Activated CD8-positive, alpha-beta memory T cell treated with anti-CD3 and anti-CD28 coated beads, Interleukin-2, amount 10 ng/mL, durations not matched to agents 7 days and 5 days (primary cell): ENCODE measurements at regions not wholly inside any gene's neighbourhood (a gene's known extent, or its start where the extent isn't known, plus 50 kb on each side); places are given as distances from the start of the nearest gene placed in this dataset.
"Not testable (repeated sequence)": the region's sequence is repeated elsewhere in the genome, so short reads cannot be mapped to it uniquely, and the experiment has no call there.

Experiments
- ATAC-seq: fragments of 150-1000 bp; cut with Tn5 transposase; one replicate; pipeline ENCODE4 v1.10.0; 2021; ENCODE audit warnings: moderate library complexity
- CTCF ChIA-PET: fragments of 350-600 bp; sonication (Branson Sonifier 250); formaldehyde crosslinking; loops from one replicate; lab custom pipeline; 2021; ENCODE audit warnings: antibody characterized with exemption; lab: Charles Lee
- DNase-seq: peaks from one replicate; pipeline ENCODE4 v3.0.0-alpha.2; 2020
- H3K27ac Mint-ChIP-seq: one replicate; pipeline ENCODE4 v1.8.0; 2021; ENCODE audit warnings: mild to moderate bottlenecking, mixed read lengths
- H3K27me3 Mint-ChIP-seq: one replicate; pipeline ENCODE4 v1.8.0; 2021; ENCODE audit warnings: mixed read lengths
- H3K36me3 Mint-ChIP-seq: one replicate; pipeline ENCODE4 v1.8.0; 2021; ENCODE audit warnings: mild to moderate bottlenecking, mixed read lengths
- H3K4me1 Mint-ChIP-seq: one replicate; pipeline ENCODE4 v1.8.0; 2021; ENCODE audit warnings: mixed read lengths
- H3K4me3 Mint-ChIP-seq: one replicate; pipeline ENCODE4 v1.8.0; 2021; ENCODE audit warnings: mild to moderate bottlenecking, moderate library complexity, mixed read lengths
- H3K9me3 Mint-ChIP-seq: one replicate; pipeline ENCODE4 v1.8.0; 2022; ENCODE audit warnings: low read depth, mixed read lengths

- H3K9me3 Mint-ChIP-seq, H3K4me3 Mint-ChIP-seq, H3K27me3 Mint-ChIP-seq, H3K27ac Mint-ChIP-seq, DNase-seq, H3K4me1 Mint-ChIP-seq, ATAC-seq, H3K36me3 Mint-ChIP-seq: not testable (repeated sequence)
- CTCF ChIA-PET, result interaction anchor here (1.2 to 2.1 kb wide), 3 partner anchors 17 to 68 kb away, joined by 3 to 15 read pairs (median 5); no protein-coding TSS in a partner anchor
Observed at GRCh38 chr10:61818251-61818650, 83.2 kb upstream of the ARID5B start.

DNA sequence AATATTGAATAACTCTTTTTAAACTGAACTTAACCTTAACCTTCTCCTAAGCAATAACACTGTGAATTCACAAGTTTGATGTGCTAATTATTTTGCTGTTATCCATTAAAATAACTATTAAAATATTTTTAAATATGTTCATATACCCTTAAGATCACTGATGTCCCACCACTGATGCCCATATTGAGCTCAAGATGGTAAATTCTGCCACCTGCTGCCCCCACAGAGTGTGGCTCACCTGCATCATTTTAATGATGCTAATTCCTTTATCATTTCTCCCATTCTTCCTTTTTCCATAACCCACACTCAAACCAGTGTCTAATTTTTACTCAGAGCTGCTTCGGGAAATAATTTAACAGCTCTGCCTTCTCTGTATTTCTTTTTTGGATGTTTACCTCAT lies 82.3 kb upstream of the ARID5B start:
- H3K4me3 Mint-ChIP-seq, result no peak overlapping the region
- no peak for DNase-seq
- H3K36me3 Mint-ChIP-seq, result no peaks in the 10 kb centered on the region
- H3K4me1 Mint-ChIP-seq, result peaks cover 8% of the 10 kb centered on the region
- ATAC-seq, result no peak
- no peak overlapping the region for H3K27ac Mint-ChIP-seq
- H3K9me3 Mint-ChIP-seq, result peaks cover 2% of the 10 kb centered on the region
- no peaks in the 10 kb centered on the region for H3K27me3 Mint-ChIP-seq
- CTCF ChIA-PET, result interaction anchor here (0.7 to 2.1 kb wide), 3 partner anchors 25 to 70 kb away, joined by 3 to 15 read pairs (median 4); no protein-coding TSS in a partner anchor

GRCh38 chr10:61821153-61821552 lies 80.3 kb upstream of the ARID5B start:
- ATAC-seq, result no peak
- no peak for DNase-seq
- H3K36me3 Mint-ChIP-seq, result peaks cover 3% of the 10 kb centered on the region
- H3K27ac Mint-ChIP-seq, result no peak overlapping the region
- H3K4me1 Mint-ChIP-seq, result peaks cover 8% of the 10 kb centered on the region
- no peak overlapping the region for H3K4me3 Mint-ChIP-seq
- H3K27me3 Mint-ChIP-seq, result no peaks in the 10 kb centered on the region
- H3K9me3 Mint-ChIP-seq, result peaks cover 2% of the 10 kb centered on the region
- CTCF ChIA-PET, result interaction anchor here (1.3 kb wide), 1 partner anchor 70 kb away, joined by 6 read pairs; no protein-coding TSS in a partner anchor

- H3K27ac Mint-ChIP-seq, result no peak overlapping the region
- H3K4me3 Mint-ChIP-seq, result no peak overlapping the region
- H3K9me3 Mint-ChIP-seq, result peaks cover 2% of the 10 kb centered on the region
- ATAC-seq (no peak), DNase-seq (no peak)
- peaks cover 8% of the 10 kb centered on the region for H3K4me1 Mint-ChIP-seq
- CTCF ChIA-PET, result interaction anchor here (0.8 to 1.3 kb wide), 2 partner anchors 13 to 71 kb away, joined by 4 to 6 read pairs; no protein-coding TSS in a partner anchor
- H3K36me3 Mint-ChIP-seq, result peaks cover 3% of the 10 kb centered on the region
- H3K27me3 Mint-ChIP-seq, result no peaks in the 10 kb centered on the region
Observed at GRCh38 chr10:61821693-61822092, 79.8 kb upstream of the ARID5B start.

GRCh38 chr10:61822096-61822495 lies 79.4 kb upstream of the ARID5B start:
- Mint-ChIP-seq H3K4me3 (no peak overlapping the region), H3K27ac (no peak overlapping the region), H3K4me1 (peaks cover 8% of the 10 kb centered on the region), H3K27me3 (no peaks in the 10 kb centered on the region), H3K36me3 (peaks cover 3% of the 10 kb centered on the region), H3K9me3 (peaks cover 2% of the 10 kb centered on the region)
- DNase-seq (no peak), ATAC-seq (no peak)
- CTCF ChIA-PET, result interaction anchor here (0.8 to 1.3 kb wide), 2 partner anchors 13 to 71 kb away, joined by 4 to 6 read pairs; no protein-coding TSS in a partner anchor

- no peak overlapping the region for H3K4me3 Mint-ChIP-seq
- no peaks in the 10 kb centered on the region for H3K27me3 Mint-ChIP-seq
- CTCF ChIA-PET, result no interaction called here
- H3K27ac Mint-ChIP-seq, result no peak overlapping the region
- DNase-seq, result no peak
- H3K9me3 Mint-ChIP-seq, result peaks cover 2% of the 10 kb centered on the region
- no peak for ATAC-seq
- peaks cover 3% of the 10 kb centered on the region for H3K36me3 Mint-ChIP-seq
- peaks cover 8% of the 10 kb centered on the region for H3K4me1 Mint-ChIP-seq
Observed at GRCh38 chr10:61822781-61823230, 78.7 kb upstream of the ARID5B start.

GRCh38 chr10:61825001-61825400 lies 76.5 kb upstream of the ARID5B start:
- peaks cover 6% of the 10 kb centered on the region for H3K4me1 Mint-ChIP-seq
- CTCF ChIA-PET, result no interaction called here
- no peak overlapping the region for H3K27ac Mint-ChIP-seq
- H3K4me3 Mint-ChIP-seq, result no peak overlapping the region
- DNase-seq (no peak), ATAC-seq (no peak)
- peaks cover 2% of the 10 kb centered on the region for H3K9me3 Mint-ChIP-seq
- H3K27me3 Mint-ChIP-seq, result no peaks in the 10 kb centered on the region
- peaks cover 3% of the 10 kb centered on the region for H3K36me3 Mint-ChIP-seq

DNA sequence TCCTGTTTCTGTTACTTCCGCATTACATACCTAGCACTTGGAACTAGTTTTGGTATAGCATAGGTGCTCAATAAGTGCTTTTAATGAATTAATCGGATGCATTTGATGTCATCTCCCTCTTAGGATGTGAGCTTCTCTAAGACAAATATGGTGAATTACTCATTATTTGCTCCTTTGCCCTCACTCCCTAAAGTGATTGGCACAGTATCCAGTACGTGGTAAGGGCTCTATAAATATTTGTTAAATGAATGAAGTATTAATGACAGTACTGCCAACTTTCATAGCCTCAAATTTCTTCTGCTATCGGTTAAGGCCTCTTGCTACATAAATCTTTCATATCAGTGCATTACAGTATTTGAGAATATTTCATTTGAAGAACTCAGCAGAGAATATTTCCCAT lies 75.9 kb upstream of the ARID5B start:
- no peak overlapping the region for H3K4me3 Mint-ChIP-seq
- ATAC-seq (no peak), DNase-seq (no peak)
- CTCF ChIA-PET, result no interaction called here
- H3K4me1 Mint-ChIP-seq, result peaks cover 6% of the 10 kb centered on the region
- H3K27ac Mint-ChIP-seq, result no peak overlapping the region
- H3K36me3 Mint-ChIP-seq, result peaks cover 3% of the 10 kb centered on the region
- peaks cover 2% of the 10 kb centered on the region for H3K9me3 Mint-ChIP-seq
- no peaks in the 10 kb centered on the region for H3K27me3 Mint-ChIP-seq

DNA sequence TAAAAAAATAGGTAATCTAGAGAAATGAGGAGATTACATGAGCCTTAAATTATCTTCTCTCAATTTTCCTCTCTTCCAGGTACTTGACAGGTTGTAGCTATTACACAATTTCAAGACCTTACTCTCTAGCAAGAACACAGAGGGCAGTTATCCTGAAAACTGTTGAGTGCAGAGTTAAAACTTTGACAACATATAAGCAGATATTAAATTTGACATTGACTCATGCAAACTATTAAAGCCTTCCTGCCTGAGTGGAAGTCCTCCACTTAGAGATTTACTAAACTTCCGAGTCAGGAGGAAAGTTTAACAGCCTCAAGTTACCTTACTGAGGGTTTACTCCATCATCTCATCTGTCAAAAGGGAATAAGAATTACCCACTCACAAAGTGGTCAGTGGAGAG lies 73.5 kb upstream of the ARID5B start:
- ATAC-seq, result no peak
- H3K27me3 Mint-ChIP-seq, result no peaks in the 10 kb centered on the region
- CTCF ChIA-PET, result interaction anchor here (0.6 to 1.4 kb wide), 3 partner anchors 11 to 433 kb away, joined by 3 to 4 read pairs (median 4); no protein-coding TSS in a partner anchor

DNA sequence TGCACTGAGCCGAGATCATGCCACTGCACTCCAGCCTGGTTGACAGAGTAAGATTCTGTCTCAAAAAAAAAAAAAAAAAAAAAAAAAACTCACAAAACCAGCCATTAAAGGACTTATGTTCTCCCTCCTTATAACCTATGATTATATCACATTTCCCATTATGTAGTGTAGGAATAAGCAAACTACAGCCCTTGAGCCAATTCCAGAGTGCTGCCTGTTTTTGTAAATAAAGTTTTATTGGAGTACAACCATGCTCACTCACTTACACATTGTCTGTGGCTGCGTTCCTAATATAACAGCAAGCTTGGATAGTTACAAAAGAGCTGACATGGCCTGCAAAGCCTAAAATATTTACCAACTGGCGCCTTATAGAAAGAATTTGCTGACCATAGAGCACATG lies 72.7 kb upstream of the ARID5B start:
- no peak for ATAC-seq
- H3K4me1 Mint-ChIP-seq, result no peaks in the 10 kb centered on the region
- H3K27me3 Mint-ChIP-seq, result no peaks in the 10 kb centered on the region
- no peak overlapping the region for H3K27ac Mint-ChIP-seq
- H3K4me3 Mint-ChIP-seq, result no peak overlapping the region
- peaks cover 3% of the 10 kb centered on the region for H3K36me3 Mint-ChIP-seq
- CTCF ChIA-PET, result no interaction called here
- H3K9me3 Mint-ChIP-seq, result peaks cover 2% of the 10 kb centered on the region
- DNase-seq, result no peak

More for the DNA sequence above, 73.5 kb upstream of the ARID5B start:
- Mint-ChIP-seq H3K9me3 (peaks cover 2% of the 10 kb centered on the region), H3K4me1 (peaks cover under 1% of the 10 kb centered on the region), H3K27ac (no peak overlapping the region), H3K4me3 (no peak overlapping the region), H3K36me3 (peaks cover 3% of the 10 kb centered on the region)
- DNase-seq, result no peak

- Mint-ChIP-seq H3K4me3 (no peak overlapping the region), H3K4me1 (peaks cover 4% of the 10 kb centered on the region), H3K27ac (no peak overlapping the region), H3K36me3 (no peaks in the 10 kb centered on the region), H3K9me3 (no peaks in the 10 kb centered on the region), H3K27me3 (no peaks in the 10 kb centered on the region)
- no peak for DNase-seq
- ATAC-seq, result no peak
- CTCF ChIA-PET, result interaction anchor here (2.0 kb wide), 1 partner anchor 67 kb away, joined by 5 read pairs; no protein-coding TSS in a partner anchor
Observed at GRCh38 chr10:61830072-61830845, 71.2 kb upstream of the ARID5B start.

- no peaks in the 10 kb centered on the region for H3K36me3 Mint-ChIP-seq
- H3K27me3 Mint-ChIP-seq, result no peaks in the 10 kb centered on the region
- no peak overlapping the region for H3K27ac Mint-ChIP-seq
- CTCF ChIA-PET, result interaction anchor here (2.0 kb wide), 1 partner anchor 66 kb away, joined by 5 read pairs; no protein-coding TSS in a partner anchor
- no peak for ATAC-seq
- no peak for DNase-seq
- H3K9me3 Mint-ChIP-seq, result no peaks in the 10 kb centered on the region
- no peak overlapping the region for H3K4me3 Mint-ChIP-seq
- peaks cover 8% of the 10 kb centered on the region for H3K4me1 Mint-ChIP-seq
Observed at GRCh38 chr10:61830846-61831273, 70.6 kb upstream of the ARID5B start.

DNA sequence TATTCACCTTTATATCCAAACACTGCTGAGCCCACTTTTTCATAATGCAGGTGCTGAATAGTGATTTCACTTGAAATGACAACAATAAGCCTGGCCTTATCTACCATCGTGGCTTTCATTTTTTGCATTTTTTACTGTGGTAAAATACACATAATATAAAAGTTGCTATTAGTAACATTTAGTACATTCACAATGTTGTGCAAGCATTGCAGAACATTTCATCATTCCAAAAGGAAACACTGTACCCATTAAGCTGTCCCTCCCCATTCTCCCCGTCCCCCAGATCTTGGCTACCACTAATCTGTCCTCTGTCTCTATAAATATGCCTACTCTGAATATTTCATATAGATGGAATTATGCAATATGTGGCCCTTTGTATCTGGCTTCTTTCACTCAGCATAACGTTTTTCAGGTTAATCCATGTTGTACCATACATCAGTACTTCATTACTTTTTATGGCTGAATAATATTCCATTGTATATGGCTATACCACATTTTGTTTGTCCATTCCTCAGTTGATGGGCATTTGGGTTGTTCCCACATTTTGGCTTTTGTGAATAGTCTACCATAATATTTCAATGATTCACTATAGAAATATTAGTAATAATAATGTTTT lies 68.5 kb upstream of the ARID5B start:
- Mint-ChIP-seq H3K4me3 (no peak overlapping the region), H3K4me1 (peaks cover 17% of the 10 kb centered on the region), H3K27ac (no peak overlapping the region), H3K36me3 (no peaks in the 10 kb centered on the region), H3K27me3 (no peaks in the 10 kb centered on the region), H3K9me3 (no peaks in the 10 kb centered on the region)
- DNase-seq (no peak), ATAC-seq (no peak)
- CTCF ChIA-PET, result no interaction called here
